IPS-11a (cell line): ENCODE measurements at regions not wholly inside any gene's neighbourhood (a gene's known extent, or its start where the extent isn't known, plus 50 kb on each side); places are given as distances from the start of the nearest gene placed in this dataset.

Source experiments
- H3K4me3 ChIP-seq: one replicate; pipeline ENCODE4 v1.5.1; 2013; ENCODE audit warnings: low read depth, low read length, control low read depth

GRCh38 chr7:68671671-68672070 is 926.6 kb upstream of the AUTS2 start:
- H3K4me3 ChIP-seq, result no peak overlapping the region

- no peak overlapping the region for H3K4me3 ChIP-seq
Observed at GRCh38 chr7:68674826-68675225, 923.4 kb upstream of the AUTS2 start.

DNA sequence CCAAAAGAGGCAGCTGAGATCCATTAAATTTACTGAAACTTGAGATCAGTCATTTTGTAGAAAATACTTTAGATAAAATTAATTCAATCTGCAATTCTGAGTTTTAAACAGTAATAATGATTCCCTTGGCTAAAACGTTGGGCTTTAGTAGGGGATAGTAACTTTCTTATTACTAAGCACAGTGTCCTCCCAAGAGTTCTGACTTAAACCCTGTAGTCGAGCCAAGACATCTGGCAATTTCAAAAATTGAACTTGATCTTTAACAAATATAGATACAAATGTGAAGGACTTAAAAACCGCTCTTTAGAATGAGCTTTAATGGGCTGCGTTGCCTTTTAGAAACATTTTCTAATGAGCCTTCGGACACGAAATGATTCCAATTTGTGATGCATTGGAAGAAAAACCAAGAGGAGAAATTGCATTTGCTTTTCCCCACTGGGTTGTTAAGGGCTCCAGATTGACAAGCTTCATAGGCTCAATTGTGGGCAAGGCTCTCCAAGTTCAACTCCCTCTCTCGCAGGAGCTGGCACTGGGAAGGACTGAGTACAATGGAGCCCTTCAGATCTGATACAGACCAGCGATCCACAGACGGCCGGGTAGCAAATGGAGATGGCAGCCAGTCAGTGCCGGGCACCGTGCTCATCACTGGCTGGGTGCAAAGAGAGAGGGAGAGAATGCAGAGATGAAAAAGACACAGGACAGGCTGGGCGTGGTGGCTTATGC is 921.3 kb upstream of the AUTS2 start:
- no peak overlapping the region for H3K4me3 ChIP-seq

- no peak overlapping the region for H3K4me3 ChIP-seq
Observed at GRCh38 chr7:68678196-68678595, 920.1 kb upstream of the AUTS2 start.

DNA sequence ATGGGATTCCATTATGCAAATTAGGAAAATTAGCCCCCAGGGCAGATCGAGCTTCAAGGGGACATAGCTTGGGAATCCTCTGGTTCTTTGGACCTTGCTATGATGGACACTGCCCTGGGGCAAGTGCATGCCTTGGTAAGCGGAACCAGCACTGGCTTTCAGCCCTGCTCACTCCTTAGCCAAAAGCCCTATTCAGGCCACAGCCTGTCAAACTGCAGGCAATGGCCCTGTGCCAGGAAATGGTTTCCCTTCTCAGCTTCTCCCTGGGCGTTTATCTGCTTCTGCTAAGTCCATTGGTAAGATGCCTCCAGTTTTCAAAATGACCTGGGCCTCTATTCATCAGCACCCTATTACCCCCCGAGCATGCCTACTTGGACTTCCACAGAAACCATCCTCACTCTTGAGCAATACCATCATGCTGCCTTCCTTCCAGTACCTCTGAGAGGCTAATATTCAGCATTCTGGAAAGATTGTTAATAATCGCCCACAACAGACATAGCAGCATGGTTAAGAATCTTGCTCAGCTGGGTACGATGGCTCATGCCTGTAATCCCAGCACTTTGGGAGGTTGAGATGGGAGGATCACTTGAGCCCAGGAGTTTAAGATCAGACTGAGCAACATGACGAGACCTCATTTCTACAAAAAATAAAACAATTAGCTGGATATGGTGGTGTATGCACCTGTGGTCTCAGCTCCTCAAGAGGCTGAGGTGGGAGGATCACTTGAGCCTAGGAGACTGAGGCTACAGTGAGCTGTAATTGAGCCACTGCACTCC is 918.6 kb upstream of the AUTS2 start:
- no peak overlapping the region for H3K4me3 ChIP-seq

GRCh38 chr7:68680235-68680872 is 917.9 kb upstream of the AUTS2 start:
- no peak overlapping the region for H3K4me3 ChIP-seq

DNA sequence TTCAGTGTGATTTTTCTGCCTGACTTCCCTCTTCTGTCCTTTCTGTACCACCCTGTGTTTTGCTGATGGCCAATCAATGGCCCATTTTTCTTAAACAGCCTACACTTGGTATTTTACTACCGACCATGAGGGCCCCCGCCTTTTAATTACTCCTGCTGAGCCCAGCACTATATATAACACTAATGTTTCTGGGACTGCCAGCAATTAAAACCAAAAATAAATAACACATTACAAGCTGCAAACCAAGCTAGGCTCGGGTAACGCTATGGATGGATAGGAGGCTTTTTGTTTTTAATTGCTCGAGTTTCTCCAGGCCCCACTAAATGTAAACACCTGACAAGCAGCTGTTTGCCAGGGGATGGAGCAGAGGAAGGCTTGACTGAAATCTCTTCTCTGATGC is 915.4 kb upstream of the AUTS2 start:
- no peak overlapping the region for H3K4me3 ChIP-seq

DNA sequence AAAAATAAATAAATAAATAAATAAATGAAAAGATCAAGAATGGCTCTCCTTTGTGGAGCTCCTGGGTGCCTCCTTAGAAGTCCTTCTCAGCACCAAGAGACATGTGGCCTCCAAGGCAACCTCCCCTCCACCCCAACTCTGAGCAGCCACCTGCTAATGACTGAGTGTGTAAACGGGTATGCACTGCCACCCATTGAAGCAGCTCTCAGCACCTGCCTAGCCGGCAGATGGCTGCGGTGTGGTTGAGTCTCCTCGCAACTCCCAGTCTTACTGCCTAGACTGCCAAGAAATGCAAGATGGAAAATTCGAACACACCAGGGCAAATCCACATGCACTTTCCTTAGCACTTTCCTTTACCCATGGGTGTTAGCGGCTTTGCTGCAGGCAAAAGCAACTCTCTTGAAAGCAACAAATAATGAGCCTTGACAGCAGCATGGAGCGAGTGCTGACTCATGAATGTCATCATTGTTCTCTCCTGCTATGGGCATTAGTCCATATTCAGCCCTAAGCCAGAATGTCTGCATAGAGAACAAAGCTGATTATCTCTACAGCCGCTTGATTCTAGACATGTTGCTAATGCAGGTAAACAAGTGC is 913.9 kb upstream of the AUTS2 start:
- H3K4me3 ChIP-seq, result no peak overlapping the region

GRCh38 chr7:68684996-68685395 is 913.3 kb upstream of the AUTS2 start:
- H3K4me3 ChIP-seq, result no peak overlapping the region

GRCh38 chr7:68688416-68689086 is 909.7 kb upstream of the AUTS2 start:
- H3K4me3 ChIP-seq, result no peak overlapping the region

DNA sequence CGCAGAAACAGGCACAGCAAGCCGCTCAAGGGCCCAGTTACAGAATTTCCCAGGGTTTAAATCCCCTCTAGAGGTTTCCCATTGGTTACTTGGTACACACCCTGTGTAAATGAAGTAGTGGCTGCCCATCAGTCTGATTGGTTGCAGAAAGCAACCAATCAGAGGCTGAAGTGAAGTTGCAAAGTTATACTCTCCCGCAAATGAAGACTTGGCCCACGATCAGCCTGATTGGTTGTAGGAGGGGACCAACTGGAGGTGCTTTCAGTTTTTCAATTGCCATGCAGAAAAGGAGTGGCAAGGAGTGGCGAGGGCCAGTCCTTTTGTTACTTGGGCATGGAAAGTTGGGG is 909.2 kb upstream of the AUTS2 start:
- no peak overlapping the region for H3K4me3 ChIP-seq

DNA sequence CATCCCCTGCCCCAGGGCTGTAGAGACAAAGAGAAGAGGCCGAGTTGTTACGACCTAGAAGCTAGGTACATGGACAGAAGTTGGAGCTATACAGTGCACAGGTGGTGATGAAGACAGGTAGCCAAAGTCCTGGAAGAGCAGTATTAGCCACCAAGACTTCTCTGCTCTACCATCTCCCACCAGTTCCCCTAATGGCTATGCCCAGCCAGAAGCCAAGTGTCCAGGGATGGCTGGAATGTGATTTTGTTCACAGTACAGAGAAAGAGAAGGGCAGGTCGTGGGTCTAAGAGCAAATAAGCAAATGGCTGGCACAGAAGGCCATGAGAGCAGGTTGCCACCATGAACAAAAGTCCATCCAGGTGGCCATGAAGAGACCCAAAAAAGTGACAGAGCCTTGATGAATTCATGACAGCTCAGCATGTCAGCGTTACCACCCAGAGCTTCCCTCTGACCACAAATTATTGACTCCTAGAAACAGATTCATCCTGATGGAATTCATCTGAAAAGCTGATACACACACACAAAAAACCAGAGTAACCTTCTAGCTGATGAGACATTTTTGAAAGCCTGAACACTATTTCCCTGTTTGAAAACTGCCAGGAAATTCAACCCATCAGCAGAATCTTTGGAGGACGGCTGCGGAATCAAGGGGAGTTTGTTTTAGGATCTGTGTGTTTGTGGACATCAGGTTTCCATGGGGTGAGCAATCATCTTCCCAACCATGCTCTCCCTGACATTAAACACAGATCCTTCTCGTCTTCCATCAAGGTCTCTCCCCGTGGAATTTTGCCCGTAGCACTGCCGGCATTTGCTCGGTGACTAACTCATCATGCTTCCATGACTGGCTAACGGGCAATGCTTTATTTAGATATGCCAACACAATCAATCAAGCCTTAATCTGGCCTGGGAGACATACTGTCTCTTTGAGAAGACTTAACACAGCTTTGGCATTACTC is 906.7 kb upstream of the AUTS2 start:
- no peak overlapping the region for H3K4me3 ChIP-seq

DNA sequence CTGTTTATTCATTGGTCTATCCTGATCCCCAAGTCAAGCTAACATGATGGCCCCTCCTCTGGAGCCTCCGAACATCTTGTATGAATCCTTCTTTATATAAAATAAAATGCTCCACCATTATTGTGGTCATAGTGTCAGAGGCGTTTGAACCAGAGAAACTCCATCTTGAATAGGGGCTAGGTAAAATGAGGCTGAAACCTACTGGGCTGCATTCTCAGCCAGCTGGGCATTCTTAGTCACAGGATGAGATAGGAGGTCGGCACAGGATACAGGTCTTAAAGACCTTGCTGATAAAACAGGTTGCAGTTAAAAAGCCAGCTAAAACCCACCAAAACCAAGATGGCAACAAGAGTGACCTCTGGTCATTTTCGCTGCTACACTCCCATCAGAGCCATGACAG is 905.8 kb upstream of the AUTS2 start:
- H3K4me3 ChIP-seq, result no peak overlapping the region

DNA sequence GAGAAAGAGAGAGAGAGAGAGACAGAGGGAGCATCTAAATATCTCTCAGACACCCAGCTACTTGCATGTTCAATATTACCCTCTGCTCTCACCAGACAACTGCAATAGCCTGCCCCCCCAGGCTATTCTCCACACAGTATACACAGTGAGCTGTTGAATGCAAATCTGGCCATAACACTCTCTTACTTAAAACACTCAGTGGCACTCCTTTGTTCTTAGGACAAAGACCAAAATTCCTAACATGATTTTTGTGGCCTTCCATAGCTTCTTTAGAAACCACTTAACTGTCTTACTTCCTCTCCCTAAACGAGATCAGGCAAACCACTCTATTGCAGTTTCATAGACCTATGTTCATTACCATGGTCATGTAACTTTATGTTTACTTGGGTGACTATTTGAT is 903.6 kb upstream of the AUTS2 start:
- H3K4me3 ChIP-seq, result no peak overlapping the region

DNA sequence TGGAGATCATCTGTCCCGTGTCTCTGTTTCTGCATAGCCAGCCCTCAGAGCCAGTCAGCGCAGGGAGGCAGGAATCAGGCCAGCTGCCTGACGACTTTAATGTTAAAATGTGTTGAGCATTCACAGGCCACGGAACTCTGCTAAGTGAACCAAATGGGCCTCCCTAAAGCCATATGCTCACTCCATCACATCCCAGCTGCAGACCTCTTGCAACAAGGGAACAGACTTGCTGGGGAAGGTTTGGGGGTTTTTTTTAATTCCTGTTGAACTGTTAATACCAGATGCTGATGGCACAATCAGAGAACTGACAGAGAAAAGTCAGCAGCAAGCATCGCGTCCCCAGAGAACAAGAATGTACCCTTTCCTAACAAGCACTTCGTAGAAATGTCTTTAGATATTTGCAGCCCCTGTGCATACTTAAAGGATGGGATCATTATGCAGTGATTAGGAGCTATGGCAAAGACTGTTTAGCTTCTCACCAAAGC is 900.4 kb upstream of the AUTS2 start:
- no peak overlapping the region for H3K4me3 ChIP-seq

- H3K4me3 ChIP-seq, result no peak overlapping the region
Observed at GRCh38 chr7:68699090-68699711, 899.1 kb upstream of the AUTS2 start.

DNA sequence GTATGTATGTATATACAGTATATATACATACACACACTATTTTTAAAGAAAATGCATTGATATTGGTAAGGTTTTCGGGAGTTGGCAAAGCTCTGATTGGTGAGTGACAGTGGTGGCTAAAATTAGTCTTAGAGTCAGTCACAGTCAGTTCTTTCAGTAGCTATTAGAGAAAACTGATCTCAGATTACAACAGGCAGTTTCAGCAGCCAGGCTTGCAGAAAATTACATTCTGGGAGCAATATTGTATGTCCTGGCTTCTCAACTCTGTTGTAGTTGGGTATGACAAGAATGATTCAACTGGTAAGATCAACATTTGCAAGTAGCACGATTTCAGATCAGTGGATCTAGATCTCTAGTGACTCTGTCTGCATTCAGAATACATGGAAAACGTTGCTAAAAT is 897.9 kb upstream of the AUTS2 start:
- H3K4me3 ChIP-seq, result no peak overlapping the region

DNA sequence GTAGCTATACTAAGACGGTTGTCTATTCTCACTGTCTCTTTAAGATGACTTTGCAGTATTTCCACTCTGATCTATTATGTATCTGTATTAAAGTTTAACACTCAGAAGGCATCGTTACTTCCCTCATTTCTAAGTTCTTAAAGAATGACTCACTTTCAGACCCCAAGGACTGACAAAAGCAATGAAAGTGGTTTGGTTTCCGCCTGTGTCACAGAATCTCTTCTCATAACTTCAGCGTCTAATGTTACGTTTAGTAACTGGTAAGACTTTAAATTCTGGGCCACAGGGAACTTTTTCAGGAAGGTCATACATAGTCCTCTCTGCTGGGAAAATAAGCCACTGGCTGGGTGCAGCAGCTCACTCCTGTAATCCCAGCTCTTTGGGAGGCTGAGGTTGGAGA is 892.0 kb upstream of the AUTS2 start:
- no peak overlapping the region for H3K4me3 ChIP-seq

DNA sequence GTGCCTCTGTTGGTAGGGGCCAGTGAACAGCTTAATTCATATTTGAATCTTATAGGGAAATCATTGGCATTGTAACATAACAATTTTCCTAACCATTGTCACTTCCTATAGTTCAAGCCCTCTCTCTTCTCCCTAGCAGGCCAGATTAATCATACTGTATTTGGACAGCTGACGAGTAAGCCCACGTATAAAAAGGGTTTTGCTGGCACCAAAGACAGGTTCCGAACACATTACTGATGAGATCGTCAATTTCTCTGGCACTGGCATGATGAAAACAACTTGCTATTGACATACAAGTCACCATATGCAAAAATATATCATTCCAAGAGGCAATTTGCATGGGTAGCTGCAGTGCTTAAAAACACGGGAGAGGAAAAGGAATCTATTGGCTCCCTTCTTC is 891.1 kb upstream of the AUTS2 start:
- no peak overlapping the region for H3K4me3 ChIP-seq

DNA sequence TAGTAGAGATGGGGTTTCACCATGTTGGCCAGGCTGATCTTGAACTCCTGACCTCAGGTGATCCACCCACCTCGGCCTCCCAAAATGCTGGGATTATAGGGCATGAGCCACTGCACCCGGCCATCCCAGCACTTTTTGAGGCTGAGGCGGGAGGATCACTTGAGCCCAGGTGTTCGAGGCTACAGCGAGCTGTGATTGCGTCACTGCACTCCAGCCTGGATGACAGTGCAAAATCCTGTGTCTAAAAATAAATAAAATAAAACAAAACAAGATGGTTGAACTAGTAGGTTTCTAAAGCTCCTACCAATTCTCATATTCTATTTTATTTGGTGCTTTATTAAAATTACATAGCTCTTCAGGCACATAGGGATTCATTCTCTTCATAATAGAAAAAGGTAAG is 890.3 kb upstream of the AUTS2 start:
- no peak overlapping the region for H3K4me3 ChIP-seq
